Gastroesophageal sphincter (tissue), 3 donors: ENCODE measurements at regions not wholly inside any gene's neighbourhood (a gene's known extent, or its start where the extent isn't known, plus 50 kb on each side); places are given as distances from the start of the nearest gene placed in this dataset.

Source experiments
- POLR2AphosphoS5 ChIP-seq: sonication (generic); formaldehyde crosslinking; IDR thresholded peaks from one replicate; pipeline ENCODE4 v1.6.1; 2017; ENCODE audit warnings: antibody characterized with exemption
- TF ChIP-seq, protein P1 (sequence below), 4 experiments: fragments of 200-600 bp in 2 of 4; fragments of 450-650 bp in 2 of 4; sonication (generic) in 1 of 4; IDR thresholded peaks; one replicate each; pipeline ENCODE4 v1.5.1; 2017 to 2019; ENCODE audit warnings: antibody characterized with exemption in 4 of 4, mild to moderate bottlenecking in 2 of 4, moderate library complexity in 2 of 4

GRCh38 chr10:6763001-6763400 is 182.9 kb upstream of the PRKCQ start:
- TF ChIP-seq, protein P1, sequence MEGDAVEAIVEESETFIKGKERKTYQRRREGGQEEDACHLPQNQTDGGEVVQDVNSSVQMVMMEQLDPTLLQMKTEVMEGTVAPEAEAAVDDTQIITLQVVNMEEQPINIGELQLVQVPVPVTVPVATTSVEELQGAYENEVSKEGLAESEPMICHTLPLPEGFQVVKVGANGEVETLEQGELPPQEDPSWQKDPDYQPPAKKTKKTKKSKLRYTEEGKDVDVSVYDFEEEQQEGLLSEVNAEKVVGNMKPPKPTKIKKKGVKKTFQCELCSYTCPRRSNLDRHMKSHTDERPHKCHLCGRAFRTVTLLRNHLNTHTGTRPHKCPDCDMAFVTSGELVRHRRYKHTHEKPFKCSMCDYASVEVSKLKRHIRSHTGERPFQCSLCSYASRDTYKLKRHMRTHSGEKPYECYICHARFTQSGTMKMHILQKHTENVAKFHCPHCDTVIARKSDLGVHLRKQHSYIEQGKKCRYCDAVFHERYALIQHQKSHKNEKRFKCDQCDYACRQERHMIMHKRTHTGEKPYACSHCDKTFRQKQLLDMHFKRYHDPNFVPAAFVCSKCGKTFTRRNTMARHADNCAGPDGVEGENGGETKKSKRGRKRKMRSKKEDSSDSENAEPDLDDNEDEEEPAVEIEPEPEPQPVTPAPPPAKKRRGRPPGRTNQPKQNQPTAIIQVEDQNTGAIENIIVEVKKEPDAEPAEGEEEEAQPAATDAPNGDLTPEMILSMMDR (IDR thresholded peaks at IDR 0.05), result no peak
- TF ChIP-seq POLR2AphosphoS5, result no peak
